MM.1S (cell line): ENCODE measurements at regions not wholly inside any gene's neighbourhood (a gene's known extent, or its start where the extent isn't known, plus 50 kb on each side); places are given as distances from the start of the nearest gene placed in this dataset.

Experiments
- DNase-seq: peaks from one replicate; pipeline ENCODE4 v3.0.0-alpha.2; 2015
- H2AFZ ChIP-seq: fragments of 300-600 bp; sonication (generic); 2 replicates; pipeline ENCODE4 v1.6.0; 2016; ENCODE audit warnings: antibody characterized with exemption, low read length
- H3F3A ChIP-seq: fragments of 300-600 bp; sonication (generic); 2 replicates; pipeline ENCODE4 v1.6.1; 2016; ENCODE audit warnings: mild to moderate bottlenecking, antibody characterized with exemption, low read length, moderate library complexity, mixed read lengths; ENCODE audit not compliant: insufficient read depth
- H3K27ac ChIP-seq: fragments of 300-600 bp; sonication (generic); 2 replicates; pipeline ENCODE4 v1.5.1; 2016; ENCODE audit warnings: mild to moderate bottlenecking, low read length
- H3K27me3 ChIP-seq: fragments of 300-600 bp; sonication (generic); replicated peaks from 2 replicates; pipeline ENCODE4 v1.6.0; 2016; ENCODE audit warnings: low read length; ENCODE audit not compliant: insufficient read depth
- H3K36me3 ChIP-seq: fragments of 300-600 bp; sonication (generic); replicated peaks from 2 replicates; pipeline ENCODE4 v1.6.1; 2016; ENCODE audit warnings: mild to moderate bottlenecking, low read length, mixed read lengths; ENCODE audit not compliant: insufficient read depth
- H3K4me1 ChIP-seq: fragments of 300-600 bp; sonication (generic); 2 replicates; pipeline ENCODE4 v1.6.1; 2016; ENCODE audit warnings: low read length, mixed read lengths
- H3K4me2 ChIP-seq: fragments of 300-600 bp; sonication (generic); 2 replicates; pipeline ENCODE4 v1.6.0; 2016; ENCODE audit warnings: low read depth, low read length
- H3K4me3 ChIP-seq: fragments of 300-600 bp; sonication (generic); 2 replicates; pipeline ENCODE4 v1.5.1; 2016; ENCODE audit warnings: low read length, mixed read lengths
- H3K79me2 ChIP-seq: fragments of 300-600 bp; sonication (generic); 2 replicates; pipeline ENCODE4 v1.6.1; 2016; ENCODE audit warnings: mixed run types, low read length, mixed read lengths
- H3K9ac ChIP-seq: fragments of 300-600 bp; sonication (generic); 2 replicates; pipeline ENCODE4 v1.6.1; 2016; ENCODE audit warnings: low read length, mixed read lengths
- H3K9me2 ChIP-seq: fragments of 300-600 bp; sonication (generic); replicated peaks from 2 replicates; pipeline ENCODE4 v1.6.1; 2016; ENCODE audit warnings: mild to moderate bottlenecking, low read length, mixed read lengths; ENCODE audit not compliant: insufficient read depth
- H3K9me3 ChIP-seq: fragments of 300-600 bp; sonication (generic); replicated peaks from 2 replicates; pipeline ENCODE4 v1.6.1; 2016; ENCODE audit warnings: mild to moderate bottlenecking, low read length, mixed read lengths; ENCODE audit not compliant: insufficient read depth
- H4K20me1 ChIP-seq: fragments of 300-600 bp; sonication (generic); 2 replicates; pipeline ENCODE4 v1.6.1; 2016; ENCODE audit warnings: mild to moderate bottlenecking, low read length, moderate library complexity, mixed read lengths; ENCODE audit not compliant: insufficient read depth
- CTCF ChIP-seq: fragments of 300-600 bp; sonication (generic); IDR thresholded peaks from 2 replicates; pipeline ENCODE4 v1.5.1; 2016; ENCODE audit warnings: antibody characterized with exemption, low read length, mixed read lengths
- EZH2 ChIP-seq: fragments of 300-600 bp; sonication (generic); optimal IDR thresholded peaks from 2 replicates; pipeline ENCODE3; 2017; ENCODE audit warnings: low read depth, mild to moderate bottlenecking, antibody characterized with exemption, low read length, mixed read lengths
- EZH2phosphoT487 ChIP-seq: fragments of 300-600 bp; sonication (generic); IDR thresholded peaks from 2 replicates; pipeline ENCODE4 v1.6.1; 2018; ENCODE audit warnings: antibody characterized with exemption, low read length

- H3K27ac ChIP-seq = no peak overlapping the region
- H3K27me3 ChIP-seq = no peaks in the 10 kb centered on the region
- H3K4me2 ChIP-seq = no peak overlapping the region
- TF ChIP-seq CTCF (no peak), EZH2 (no peak), EZH2phosphoT487 (no peak)
- H3K36me3 ChIP-seq = no peaks in the 10 kb centered on the region
- no peaks in the 10 kb centered on the region for H3K79me2 ChIP-seq
- peaks cover 8% of the 10 kb centered on the region; the same call in 1 of the 2 replicates for H3K4me1 ChIP-seq
- no peak overlapping the region for H3K9ac ChIP-seq
- no peaks in the 10 kb centered on the region for H3F3A ChIP-seq
- no peaks in the 10 kb centered on the region for H4K20me1 ChIP-seq
- H2AFZ ChIP-seq = no peak overlapping the region
- no peaks in the 10 kb centered on the region for H3K9me3 ChIP-seq
- H3K4me3 ChIP-seq = no peak overlapping the region
- no peaks in the 10 kb centered on the region for H3K9me2 ChIP-seq
- no peak for DNase-seq
Measured at GRCh38 chr10:78971094-78971682, 97.6 kb upstream of the ZMIZ1 start.

- no peak for DNase-seq
- Histone ChIP-seq H3K27me3 (no peaks in the 10 kb centered on the region), H3K9me3 (no peaks in the 10 kb centered on the region), H3K4me2 (peak overlapping the region; percentile 93; the same call in 1 of the 2 replicates), H3F3A (no peaks in the 10 kb centered on the region), H3K36me3 (no peaks in the 10 kb centered on the region), H3K9me2 (no peaks in the 10 kb centered on the region), H3K4me3 (no peak overlapping the region), H3K27ac (no peak overlapping the region), H3K79me2 (no peaks in the 10 kb centered on the region), H3K4me1 (peaks cover 8% of the 10 kb centered on the region; the same call in 1 of the 2 replicates), H3K9ac (no peak overlapping the region), H2AFZ (no peak overlapping the region), H4K20me1 (no peaks in the 10 kb centered on the region)
- TF ChIP-seq EZH2phosphoT487 = no peak
- no peak for TF ChIP-seq CTCF
- TF ChIP-seq EZH2 = no peak
Measured at GRCh38 chr10:78972160-78972946, 96.4 kb upstream of the ZMIZ1 start.

- no peaks in the 10 kb centered on the region for H3K9me3 ChIP-seq
- H3K4me2 ChIP-seq = peak overlapping the region; percentile 93
- H3K36me3 ChIP-seq = no peaks in the 10 kb centered on the region
- peak overlapping the region; percentile 83 for H3K9ac ChIP-seq
- DNase-seq = peak; percentile 88
- no peaks in the 10 kb centered on the region for H3K27me3 ChIP-seq
- peak overlapping the region; percentile 54; the same call in 1 of the 2 replicates for H3K27ac ChIP-seq
- H3K4me1 ChIP-seq = peaks cover 8% of the 10 kb centered on the region; the same call in 1 of the 2 replicates
- TF ChIP-seq EZH2phosphoT487 = no peak
- TF ChIP-seq EZH2 = no peak
- TF ChIP-seq CTCF = no peak
- peak overlapping the region; percentile 66 for H3K4me3 ChIP-seq
- H3K9me2 ChIP-seq = no peaks in the 10 kb centered on the region
- H3K79me2 ChIP-seq = no peaks in the 10 kb centered on the region
- no peaks in the 10 kb centered on the region for H4K20me1 ChIP-seq
- H2AFZ ChIP-seq = peak overlapping the region; percentile 87
- H3F3A ChIP-seq = no peaks in the 10 kb centered on the region
Measured at GRCh38 chr10:78972947-78973900, 95.5 kb upstream of the ZMIZ1 start.
